ENCODE measurements at regions not wholly inside any gene's neighbourhood (a gene's known extent, or its start where the extent isn't known, plus 50 kb on each side); places are given as distances from the start of the nearest gene placed in this dataset.

DNA sequence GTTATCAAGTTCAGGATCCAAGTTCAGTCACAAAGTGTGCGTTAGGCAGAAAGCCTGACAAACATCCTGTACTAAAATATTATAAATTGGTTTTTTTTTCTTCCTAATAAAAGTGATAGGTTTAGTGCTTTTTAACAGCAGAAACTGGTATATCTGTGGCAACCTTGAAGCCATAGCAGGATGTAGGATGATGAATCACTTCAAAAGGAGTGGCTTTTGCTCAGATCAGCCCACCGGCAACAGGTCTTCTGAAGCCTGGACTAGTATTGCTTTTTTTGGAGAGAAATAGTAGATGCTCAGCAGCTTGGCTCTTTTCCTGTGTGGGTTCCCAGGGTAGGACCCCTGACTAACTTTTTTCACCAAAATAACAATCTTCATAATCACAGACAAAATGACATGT is 190.8 kb downstream of the EPM2A start:
- no peaks in the 10 kb centered on the region for H3K4me1 ChIP-seq
- intact Hi-C loops (cut with DNase I), result no loop called here
- H3K9me3 ChIP-seq, result no peaks in the 10 kb centered on the region
- no peaks in the 10 kb centered on the region for H3K36me3 ChIP-seq
- H3K4me3 ChIP-seq, result no peak overlapping the region
- H3K27ac ChIP-seq, result peak overlapping the region; percentile 18
- DNase-seq (ENCODE audit: extremely low spot score in 2 of 2), result no peak
- no peak for TF ChIP-seq POLR2A (IDR thresholded peaks at IDR 0.05)
- TF ChIP-seq, protein P1, sequence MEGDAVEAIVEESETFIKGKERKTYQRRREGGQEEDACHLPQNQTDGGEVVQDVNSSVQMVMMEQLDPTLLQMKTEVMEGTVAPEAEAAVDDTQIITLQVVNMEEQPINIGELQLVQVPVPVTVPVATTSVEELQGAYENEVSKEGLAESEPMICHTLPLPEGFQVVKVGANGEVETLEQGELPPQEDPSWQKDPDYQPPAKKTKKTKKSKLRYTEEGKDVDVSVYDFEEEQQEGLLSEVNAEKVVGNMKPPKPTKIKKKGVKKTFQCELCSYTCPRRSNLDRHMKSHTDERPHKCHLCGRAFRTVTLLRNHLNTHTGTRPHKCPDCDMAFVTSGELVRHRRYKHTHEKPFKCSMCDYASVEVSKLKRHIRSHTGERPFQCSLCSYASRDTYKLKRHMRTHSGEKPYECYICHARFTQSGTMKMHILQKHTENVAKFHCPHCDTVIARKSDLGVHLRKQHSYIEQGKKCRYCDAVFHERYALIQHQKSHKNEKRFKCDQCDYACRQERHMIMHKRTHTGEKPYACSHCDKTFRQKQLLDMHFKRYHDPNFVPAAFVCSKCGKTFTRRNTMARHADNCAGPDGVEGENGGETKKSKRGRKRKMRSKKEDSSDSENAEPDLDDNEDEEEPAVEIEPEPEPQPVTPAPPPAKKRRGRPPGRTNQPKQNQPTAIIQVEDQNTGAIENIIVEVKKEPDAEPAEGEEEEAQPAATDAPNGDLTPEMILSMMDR (IDR thresholded peaks at IDR 0.05), result no peak
- no peak for TF ChIP-seq POLR2AphosphoS5 (IDR thresholded peaks at IDR 0.05; ENCODE audit: insufficient read depth in 1 of 2, low read depth in 1 of 2)
- no peaks in the 10 kb centered on the region for H3K27me3 ChIP-seq

DNA sequence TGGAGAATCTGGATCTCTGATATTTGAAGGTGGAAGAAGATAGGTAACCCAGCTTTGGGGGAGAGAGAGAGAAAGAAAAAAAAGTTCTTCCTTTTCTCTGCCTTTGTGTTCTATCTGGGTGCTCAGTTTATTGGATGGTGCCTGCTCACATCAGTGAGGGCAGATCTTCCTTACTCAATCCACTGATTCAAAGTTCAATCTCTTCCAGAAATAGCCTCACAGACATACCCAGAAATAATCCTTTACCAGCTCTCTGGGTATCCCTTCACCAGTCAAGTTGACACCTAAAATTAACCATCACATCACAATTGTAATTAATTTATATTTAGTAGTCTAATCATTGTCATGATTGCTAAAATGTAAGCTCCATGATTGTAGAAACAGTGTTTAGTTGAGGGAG is 189.1 kb downstream of the EPM2A start:
- TF ChIP-seq, protein P1 (IDR thresholded peaks at IDR 0.05), result no peak
- TF ChIP-seq POLR2AphosphoS5 (IDR thresholded peaks at IDR 0.05; ENCODE audit: insufficient read depth in 1 of 2, low read depth in 1 of 2), result no peak
- TF ChIP-seq POLR2A (IDR thresholded peaks at IDR 0.05), result no peak
- no peaks in the 10 kb centered on the region for H3K4me1 ChIP-seq
- no peaks in the 10 kb centered on the region for H3K9me3 ChIP-seq
- H3K27ac ChIP-seq, result no peak overlapping the region
- no peaks in the 10 kb centered on the region for H3K36me3 ChIP-seq
- no peak overlapping the region for H3K4me3 ChIP-seq
- intact Hi-C loops (cut with DNase I), result no loop called here
- no peaks in the 10 kb centered on the region for H3K27me3 ChIP-seq
- no peak for DNase-seq (ENCODE audit: extremely low spot score in 2 of 2)

DNA sequence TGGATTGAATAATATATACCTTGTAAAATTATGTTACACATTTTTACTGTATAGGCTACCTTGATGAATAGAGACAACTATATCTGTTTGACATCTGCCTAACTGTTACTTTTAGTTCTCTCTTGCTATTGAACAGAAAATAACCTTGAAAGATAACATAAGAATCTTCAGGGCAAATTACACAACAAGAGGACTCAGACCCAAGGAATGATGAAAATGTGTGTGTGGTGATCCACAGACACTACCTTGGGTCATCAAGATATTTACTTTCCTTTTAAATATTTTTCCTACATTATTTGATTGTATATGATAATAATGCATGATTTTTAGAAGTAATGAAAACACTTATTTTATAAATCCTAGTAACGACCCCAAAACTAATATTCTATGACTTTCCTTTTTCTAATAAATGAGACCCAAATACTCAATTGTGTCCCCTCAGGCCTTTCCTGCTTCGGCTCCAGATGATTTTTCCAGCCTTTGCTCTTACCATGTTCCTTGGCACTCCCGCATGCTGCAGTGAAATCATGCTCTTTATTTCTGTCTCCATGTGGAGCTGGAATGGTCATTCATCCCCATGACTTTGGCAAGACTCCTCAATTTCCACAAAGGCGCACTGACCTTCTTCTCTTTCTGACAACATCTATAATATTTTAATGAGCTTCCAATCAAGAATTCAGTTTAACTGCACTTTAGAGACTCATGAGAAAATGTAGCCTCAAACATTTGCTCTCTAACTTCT is 187.6 kb downstream of the EPM2A start:
- DNase-seq (ENCODE audit: extremely low spot score in 2 of 2), result no peak
- Histone ChIP-seq H3K4me3 (no peak overlapping the region), H3K9me3 (no peaks in the 10 kb centered on the region), H3K27ac (peak overlapping the region; percentile 12), H3K27me3 (no peaks in the 10 kb centered on the region), H3K4me1 (no peaks in the 10 kb centered on the region), H3K36me3 (no peaks in the 10 kb centered on the region)
- intact Hi-C loops (cut with DNase I), result no loop called here
- TF ChIP-seq, protein P1 (IDR thresholded peaks at IDR 0.05), result no peak
- TF ChIP-seq POLR2AphosphoS5 (IDR thresholded peaks at IDR 0.05; ENCODE audit: insufficient read depth in 1 of 2, low read depth in 1 of 2) (no peak), POLR2A (IDR thresholded peaks at IDR 0.05) (no peak)

DNA sequence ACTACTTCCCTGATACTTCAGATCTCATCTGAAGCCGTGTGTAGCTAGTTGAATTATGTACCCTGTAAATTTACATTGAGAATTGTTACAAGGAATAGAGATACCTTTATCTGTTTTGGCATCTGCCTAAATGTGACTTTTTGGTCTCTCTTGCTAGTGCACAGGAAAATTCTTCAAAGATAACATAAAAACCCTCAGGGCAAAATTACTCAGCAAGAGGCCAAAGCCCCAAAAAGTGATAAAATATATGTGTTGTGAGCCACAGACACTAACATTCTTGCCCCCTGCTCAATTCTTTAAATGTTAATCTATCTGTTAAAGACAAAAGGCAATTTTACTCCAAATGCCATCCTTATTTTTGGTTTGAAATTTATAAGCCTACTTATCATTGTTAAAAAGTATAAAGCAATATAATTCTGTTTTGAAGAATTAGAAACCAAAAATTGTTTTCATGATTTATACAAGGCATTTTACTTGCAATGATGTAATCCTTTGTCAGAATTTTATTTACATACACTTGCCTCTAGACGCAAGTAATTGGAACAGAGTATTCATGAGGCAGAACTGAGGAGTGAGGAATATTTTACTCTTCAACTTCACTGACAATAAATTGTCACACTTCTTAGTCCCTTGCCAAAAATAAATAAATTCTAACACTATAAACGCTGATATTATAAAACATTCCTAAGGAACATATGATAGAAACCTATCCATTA is 186.2 kb downstream of the EPM2A start:
- DNase-seq (ENCODE audit: extremely low spot score in 2 of 2), result no peak
- intact Hi-C loops (cut with DNase I), result no loop called here

More for the DNA sequence above, 186.2 kb downstream of the EPM2A start:
- peak overlapping the region; percentile 12 for H3K27ac ChIP-seq
- no peaks in the 10 kb centered on the region for H3K36me3 ChIP-seq
- H3K4me3 ChIP-seq, result no peak overlapping the region
- no peaks in the 10 kb centered on the region for H3K9me3 ChIP-seq
- no peak for TF ChIP-seq POLR2A (IDR thresholded peaks at IDR 0.05)
- TF ChIP-seq POLR2AphosphoS5 (IDR thresholded peaks at IDR 0.05; ENCODE audit: insufficient read depth in 1 of 2, low read depth in 1 of 2), result no peak
- TF ChIP-seq, protein P1 (IDR thresholded peaks at IDR 0.05), result no peak
- H3K4me1 ChIP-seq, result no peaks in the 10 kb centered on the region
- H3K27me3 ChIP-seq, result no peaks in the 10 kb centered on the region

All from vagina (tissue), 2 donors.